Osteocyte (in vitro differentiated cells): ENCODE measurements at regions not wholly inside any gene's neighbourhood (a gene's known extent, or its start where the extent isn't known, plus 50 kb on each side); places are given as distances from the start of the nearest gene placed in this dataset.
"Not testable (repeated sequence)": the region's sequence is repeated elsewhere in the genome, so short reads cannot be mapped to it uniquely, and the experiment has no call there.

Experiments used
- DNase-seq: peaks from one replicate; pipeline ENCODE4 v3.0.0; 2021; ENCODE audit warnings: mixed read lengths; ENCODE audit not compliant: unreplicated experiment; ENCODE audit errors: extremely low spot score
- H3K27ac Mint-ChIP-seq: one replicate; pipeline ENCODE4 v1.8.0; 2021; ENCODE audit warnings: mild to moderate bottlenecking, mixed read lengths; ENCODE audit not compliant: unreplicated experiment
- H3K27me3 Mint-ChIP-seq: one replicate; pipeline ENCODE4 v1.8.0; 2021; ENCODE audit warnings: mixed read lengths; ENCODE audit not compliant: unreplicated experiment
- H3K36me3 Mint-ChIP-seq: one replicate; pipeline ENCODE4 v1.8.0; 2021; ENCODE audit warnings: mixed read lengths; ENCODE audit not compliant: unreplicated experiment
- H3K4me1 Mint-ChIP-seq: one replicate; pipeline ENCODE4 v1.8.0; 2021; ENCODE audit warnings: mixed read lengths; ENCODE audit not compliant: unreplicated experiment
- H3K4me3 Mint-ChIP-seq: one replicate; pipeline ENCODE4 v1.8.0; 2021; ENCODE audit warnings: mild to moderate bottlenecking, moderate library complexity, mixed read lengths; ENCODE audit not compliant: unreplicated experiment
- H3K9me3 Mint-ChIP-seq: one replicate; pipeline ENCODE4 v1.8.0; 2021; ENCODE audit warnings: mixed read lengths; ENCODE audit not compliant: unreplicated experiment

DNA sequence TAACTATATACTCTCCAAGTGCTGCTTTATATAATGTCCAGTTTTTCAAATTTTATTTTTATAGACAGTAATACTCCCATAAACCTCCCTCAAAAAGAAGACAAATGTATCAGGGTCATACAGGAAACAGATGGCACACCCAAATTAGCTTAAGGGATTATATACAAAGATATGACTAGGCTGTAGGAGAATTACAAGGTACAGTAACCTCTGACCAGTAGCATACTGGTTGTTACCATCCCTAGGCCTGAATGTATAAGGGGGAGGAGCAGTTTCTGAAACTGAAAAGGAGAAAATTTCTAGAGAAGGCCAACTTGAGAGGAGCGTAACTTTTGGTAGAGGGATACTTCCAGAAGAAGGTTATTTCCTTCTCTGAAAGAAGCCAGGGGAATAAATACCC, 122.6 kb upstream of the NBPF19 start:
- H3K36me3 Mint-ChIP-seq, H3K4me3 Mint-ChIP-seq, DNase-seq, H3K27ac Mint-ChIP-seq, H3K4me1 Mint-ChIP-seq, H3K27me3 Mint-ChIP-seq, H3K9me3 Mint-ChIP-seq: not testable (repeated sequence)

DNA sequence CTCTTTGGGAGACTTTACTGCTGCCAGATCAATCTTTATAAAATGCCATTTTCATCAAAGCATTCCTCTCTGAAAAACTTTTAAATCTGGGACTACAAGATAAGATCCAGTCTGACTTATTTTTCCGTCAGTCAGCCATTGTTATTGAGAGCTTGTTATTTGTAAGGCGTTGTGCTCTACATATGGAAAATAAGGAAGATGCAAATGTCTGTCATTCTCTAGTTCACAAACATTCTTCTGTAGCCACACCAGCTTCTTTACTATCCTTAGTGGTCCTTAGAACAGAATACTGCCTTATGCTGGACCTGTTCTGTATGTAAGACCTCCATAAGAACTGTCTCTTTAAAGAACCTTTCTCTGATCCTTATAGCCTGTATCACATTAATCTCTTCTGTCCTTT, 120.3 kb upstream of the NBPF19 start:
- H3K27ac Mint-ChIP-seq, DNase-seq, H3K4me3 Mint-ChIP-seq, H3K36me3 Mint-ChIP-seq, H3K4me1 Mint-ChIP-seq, H3K9me3 Mint-ChIP-seq, H3K27me3 Mint-ChIP-seq: not testable (repeated sequence)

DNA sequence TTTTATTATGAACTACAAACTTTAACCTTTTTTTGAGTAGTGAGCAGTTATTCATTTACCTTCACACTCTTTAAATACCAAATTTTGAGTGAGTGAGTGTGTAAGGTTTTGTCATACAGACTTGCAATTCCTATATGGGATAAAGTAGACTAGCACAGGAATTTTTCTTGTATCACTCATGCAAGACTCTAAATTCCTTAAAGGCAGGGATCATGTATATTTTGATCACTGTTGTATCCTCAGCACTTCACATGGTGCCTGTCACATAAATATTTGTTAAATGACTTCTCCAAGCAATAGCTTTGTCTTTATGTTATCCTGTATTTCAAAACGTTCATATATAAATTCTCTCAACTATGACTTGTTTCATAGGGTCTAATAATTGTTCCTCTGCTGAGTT, 119.1 kb upstream of the NBPF19 start:
- not testable (repeated sequence) for H3K36me3 Mint-ChIP-seq, DNase-seq, H3K4me1 Mint-ChIP-seq, H3K4me3 Mint-ChIP-seq, H3K9me3 Mint-ChIP-seq, H3K27ac Mint-ChIP-seq, H3K27me3 Mint-ChIP-seq

DNA sequence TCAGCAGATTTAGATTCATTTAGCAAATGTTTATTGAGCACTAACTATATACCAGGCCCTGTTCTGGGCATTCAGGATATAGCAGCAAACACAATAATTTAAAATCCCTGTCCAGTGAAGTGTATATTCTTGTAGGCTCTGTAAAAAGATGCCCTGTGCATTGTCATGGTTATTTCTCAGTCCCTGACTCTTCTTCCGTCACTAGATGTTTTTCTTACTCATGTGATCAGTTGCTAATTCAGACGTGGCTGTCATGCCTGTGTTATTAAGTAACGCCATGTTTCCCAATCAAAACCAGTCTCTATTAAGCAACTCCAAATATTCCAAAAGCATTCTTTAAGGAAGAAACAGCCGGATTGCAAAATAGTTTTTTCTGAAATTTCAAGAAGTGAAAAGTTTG, 118.7 kb upstream of the NBPF19 start:
- H3K36me3 Mint-ChIP-seq, H3K27ac Mint-ChIP-seq, DNase-seq, H3K9me3 Mint-ChIP-seq, H3K4me1 Mint-ChIP-seq, H3K27me3 Mint-ChIP-seq, H3K4me3 Mint-ChIP-seq: not testable (repeated sequence)

DNA sequence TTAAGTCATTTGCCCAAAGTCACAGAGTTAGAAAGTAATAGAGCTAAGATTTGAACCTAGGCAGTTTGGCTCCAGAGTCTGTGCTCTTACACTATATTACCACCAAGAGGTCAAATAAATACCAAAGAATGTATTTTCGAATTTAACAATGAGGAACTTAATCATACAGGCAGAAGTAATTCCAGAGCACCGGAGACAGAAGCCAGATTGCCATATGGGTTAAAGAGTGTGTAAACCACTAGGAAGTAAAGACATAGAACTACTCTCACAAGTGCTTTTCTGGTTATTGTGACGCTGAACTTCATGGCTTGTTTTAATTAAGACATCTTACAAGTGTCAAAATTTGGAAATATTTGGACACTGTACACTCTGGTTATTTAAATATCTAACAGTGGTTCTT, 114.5 kb upstream of the NBPF19 start:
- not testable (repeated sequence) for H3K9me3 Mint-ChIP-seq, H3K4me3 Mint-ChIP-seq, H3K27me3 Mint-ChIP-seq, H3K4me1 Mint-ChIP-seq, DNase-seq, H3K27ac Mint-ChIP-seq, H3K36me3 Mint-ChIP-seq

DNA sequence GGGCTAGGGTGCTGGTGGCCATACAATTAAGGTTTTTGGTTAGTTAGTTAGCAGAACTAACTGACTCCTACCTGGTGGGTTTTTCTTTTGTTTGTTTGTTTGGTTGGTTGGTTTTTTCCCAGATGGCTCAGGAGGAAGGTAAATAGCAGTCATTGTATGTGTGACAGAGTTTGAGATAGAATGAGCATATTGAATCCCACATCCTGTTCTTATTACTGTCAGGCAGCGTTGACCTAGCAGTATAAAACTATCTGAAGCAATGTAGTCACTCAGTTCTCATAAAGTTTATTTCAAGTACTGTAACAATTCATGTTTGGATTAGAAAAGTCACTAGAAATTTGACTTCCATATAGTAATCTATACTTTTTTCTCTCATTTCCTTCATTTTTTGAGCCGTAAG, 113.5 kb upstream of the NBPF19 start:
- not testable (repeated sequence) for H3K36me3 Mint-ChIP-seq, H3K4me1 Mint-ChIP-seq, H3K27ac Mint-ChIP-seq, H3K27me3 Mint-ChIP-seq, H3K9me3 Mint-ChIP-seq, DNase-seq, H3K4me3 Mint-ChIP-seq

DNA sequence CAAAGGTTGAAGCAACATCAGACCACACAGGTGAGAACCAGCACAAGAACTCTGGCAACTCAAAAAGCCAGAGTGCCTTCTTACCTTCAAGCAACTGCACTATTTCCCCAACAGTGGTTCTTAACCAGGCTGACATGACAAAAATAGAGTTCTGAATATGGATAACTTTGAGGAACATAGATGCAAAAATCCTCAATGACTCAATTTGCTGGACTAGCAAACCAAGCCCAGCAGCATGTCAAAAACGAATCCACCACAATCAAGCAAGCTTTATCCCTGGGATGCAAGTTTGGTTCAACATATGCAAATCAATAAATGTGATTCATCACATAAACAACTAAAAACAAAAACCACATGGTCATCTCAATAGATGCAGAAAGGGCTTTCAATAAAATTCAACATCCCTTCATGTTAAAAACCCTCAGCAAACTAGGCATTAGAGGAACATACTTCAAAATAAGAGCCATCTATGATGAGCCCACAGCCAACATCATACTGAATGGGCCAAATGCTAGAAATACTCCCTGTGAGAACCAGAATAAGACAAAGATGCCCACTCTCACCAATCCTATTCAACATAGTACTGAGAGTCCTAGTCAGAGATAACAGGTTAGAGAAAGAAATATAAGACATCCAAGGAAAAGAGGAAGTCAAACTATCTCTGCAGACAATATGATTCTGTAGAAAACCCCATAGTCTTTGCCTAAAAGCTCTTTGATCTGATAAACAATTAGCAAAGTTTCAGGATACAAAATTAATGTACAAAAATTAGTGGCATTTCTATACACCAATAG, 110.5 kb upstream of the NBPF19 start:
- H3K4me1 Mint-ChIP-seq, H3K4me3 Mint-ChIP-seq, H3K27me3 Mint-ChIP-seq, H3K9me3 Mint-ChIP-seq, H3K36me3 Mint-ChIP-seq, H3K27ac Mint-ChIP-seq, DNase-seq: not testable (repeated sequence)

DNA sequence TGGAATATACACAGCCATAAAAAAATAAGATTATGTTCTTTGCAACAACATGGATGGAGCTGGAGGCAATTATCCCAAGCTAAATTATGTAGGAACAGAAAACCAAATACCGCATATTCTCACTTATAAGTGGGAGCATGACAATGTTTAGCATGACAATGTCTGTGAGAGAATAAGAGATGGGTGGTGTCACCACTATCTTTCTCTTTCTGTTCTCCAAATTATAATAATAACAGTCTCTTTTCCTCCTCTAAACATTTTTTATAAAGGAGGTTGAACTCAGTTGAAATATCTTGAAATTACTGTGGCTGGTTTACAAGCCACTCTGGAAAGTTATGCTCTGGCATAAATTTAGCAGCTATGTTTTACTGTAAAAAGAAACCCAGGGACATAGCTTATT, 108.4 kb upstream of the NBPF19 start:
- not testable (repeated sequence) for H3K27me3 Mint-ChIP-seq, DNase-seq, H3K4me1 Mint-ChIP-seq, H3K9me3 Mint-ChIP-seq, H3K27ac Mint-ChIP-seq, H3K4me3 Mint-ChIP-seq, H3K36me3 Mint-ChIP-seq

DNA sequence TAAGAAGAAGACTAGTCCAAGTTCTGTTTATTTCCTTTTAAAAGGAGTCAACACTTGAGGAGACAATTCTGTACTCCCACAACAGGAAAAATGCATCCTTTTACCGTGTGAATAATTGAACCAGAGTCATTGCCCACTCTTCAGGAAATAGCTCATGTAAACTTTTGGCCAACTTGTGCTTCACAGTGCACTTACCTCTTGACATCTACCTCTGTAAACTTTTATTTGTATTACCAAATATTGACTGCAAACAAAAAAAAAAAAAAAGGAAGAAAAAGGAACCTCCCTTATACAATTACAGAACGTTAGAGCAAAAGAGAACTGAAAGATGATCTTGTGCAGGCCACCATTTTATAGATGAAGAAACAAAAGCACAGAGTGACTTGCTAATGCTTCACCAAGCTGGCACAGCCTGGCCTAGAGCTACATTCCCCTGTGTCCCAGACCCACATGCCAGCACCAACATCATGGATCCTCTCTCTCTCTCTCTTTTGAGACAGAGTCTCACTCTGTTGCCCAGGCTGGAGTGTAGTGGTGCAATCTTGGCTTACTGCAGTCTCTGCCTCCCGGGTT, 107.3 kb upstream of the NBPF19 start:
- not testable (repeated sequence) for H3K4me3 Mint-ChIP-seq, H3K4me1 Mint-ChIP-seq, H3K36me3 Mint-ChIP-seq, H3K9me3 Mint-ChIP-seq, DNase-seq, H3K27me3 Mint-ChIP-seq, H3K27ac Mint-ChIP-seq

DNA sequence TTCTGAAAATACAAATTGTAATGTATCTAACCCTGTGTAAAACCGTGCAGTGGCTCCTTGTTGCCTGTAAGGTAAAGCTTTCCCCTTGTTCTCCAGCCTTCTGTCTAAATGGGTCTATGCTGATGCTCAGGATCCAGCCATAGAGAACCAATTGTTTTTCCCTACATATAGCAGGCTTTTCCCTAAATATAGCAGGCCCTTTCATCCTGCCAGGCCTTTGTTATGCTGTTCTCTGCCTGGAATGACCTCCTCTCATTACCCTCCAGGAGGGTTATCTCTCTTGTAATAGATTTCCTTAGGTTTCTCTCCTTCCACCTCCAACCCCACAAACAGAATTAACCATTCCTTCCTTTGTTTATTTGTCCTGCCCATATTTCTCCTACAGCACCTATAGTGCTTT, 106.5 kb upstream of the NBPF19 start:
- H3K36me3 Mint-ChIP-seq, DNase-seq, H3K9me3 Mint-ChIP-seq, H3K27me3 Mint-ChIP-seq, H3K27ac Mint-ChIP-seq, H3K4me1 Mint-ChIP-seq, H3K4me3 Mint-ChIP-seq: not testable (repeated sequence)

DNA sequence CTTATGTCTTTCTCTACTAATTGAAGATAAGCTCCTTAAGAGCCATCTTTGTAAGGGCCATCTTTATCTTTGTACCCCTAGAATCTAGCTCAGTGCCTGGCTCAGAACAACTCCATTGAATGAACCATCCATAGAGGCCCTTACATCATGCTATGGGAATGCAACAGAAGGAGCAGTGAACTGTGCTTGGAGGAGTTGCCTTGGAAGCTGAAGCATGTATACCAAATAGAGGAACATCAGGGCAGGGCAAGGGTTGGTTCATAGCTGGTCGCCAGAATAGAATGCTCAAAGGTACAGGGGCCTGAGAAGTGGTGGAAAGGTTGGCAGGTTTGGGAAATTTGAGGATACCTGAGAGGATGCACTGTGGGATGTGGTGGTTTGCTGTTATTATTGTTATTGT, 105.8 kb upstream of the NBPF19 start:
- H3K4me3 Mint-ChIP-seq, H3K36me3 Mint-ChIP-seq: not testable (repeated sequence)

DNA sequence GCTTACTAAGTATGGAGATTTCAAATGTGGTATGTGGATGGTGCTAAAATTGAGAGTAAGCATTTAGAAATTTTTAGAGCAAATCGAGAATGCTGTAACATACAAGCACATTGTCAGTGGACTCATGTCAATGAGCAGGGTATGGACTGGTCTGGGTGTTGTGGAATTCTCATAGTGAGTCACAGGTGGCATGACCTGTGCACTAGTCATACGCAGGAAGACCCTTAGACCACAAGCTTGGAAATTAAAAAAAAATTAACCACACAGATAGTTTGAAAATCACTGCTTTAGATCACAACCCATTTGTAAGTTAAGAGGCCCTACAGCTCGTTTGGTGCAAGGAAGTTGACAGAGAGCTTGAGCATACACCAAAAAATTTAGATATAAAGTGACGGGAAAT, 102.9 kb upstream of the NBPF19 start:
- H3K27me3 Mint-ChIP-seq, H3K4me3 Mint-ChIP-seq, DNase-seq, H3K9me3 Mint-ChIP-seq, H3K36me3 Mint-ChIP-seq, H3K27ac Mint-ChIP-seq, H3K4me1 Mint-ChIP-seq: not testable (repeated sequence)

More for the DNA sequence above, 105.8 kb upstream of the NBPF19 start:
- not testable (repeated sequence) for H3K9me3 Mint-ChIP-seq, H3K4me1 Mint-ChIP-seq, H3K27me3 Mint-ChIP-seq, H3K27ac Mint-ChIP-seq, DNase-seq
